HG03521 (cell line): ENCODE measurements at regions not wholly inside any gene's neighbourhood (a gene's known extent, or its start where the extent isn't known, plus 50 kb on each side); places are given as distances from the start of the nearest gene placed in this dataset.

ENCODE experiments used
- ATAC-seq: cut with Tn5 transposase; IDR thresholded peaks from one replicate; pipeline ENCODE4 v1.9.1; 2021; ENCODE audit warnings: mild to moderate bottlenecking, moderate library complexity; ENCODE audit not compliant: unreplicated experiment

DNA sequence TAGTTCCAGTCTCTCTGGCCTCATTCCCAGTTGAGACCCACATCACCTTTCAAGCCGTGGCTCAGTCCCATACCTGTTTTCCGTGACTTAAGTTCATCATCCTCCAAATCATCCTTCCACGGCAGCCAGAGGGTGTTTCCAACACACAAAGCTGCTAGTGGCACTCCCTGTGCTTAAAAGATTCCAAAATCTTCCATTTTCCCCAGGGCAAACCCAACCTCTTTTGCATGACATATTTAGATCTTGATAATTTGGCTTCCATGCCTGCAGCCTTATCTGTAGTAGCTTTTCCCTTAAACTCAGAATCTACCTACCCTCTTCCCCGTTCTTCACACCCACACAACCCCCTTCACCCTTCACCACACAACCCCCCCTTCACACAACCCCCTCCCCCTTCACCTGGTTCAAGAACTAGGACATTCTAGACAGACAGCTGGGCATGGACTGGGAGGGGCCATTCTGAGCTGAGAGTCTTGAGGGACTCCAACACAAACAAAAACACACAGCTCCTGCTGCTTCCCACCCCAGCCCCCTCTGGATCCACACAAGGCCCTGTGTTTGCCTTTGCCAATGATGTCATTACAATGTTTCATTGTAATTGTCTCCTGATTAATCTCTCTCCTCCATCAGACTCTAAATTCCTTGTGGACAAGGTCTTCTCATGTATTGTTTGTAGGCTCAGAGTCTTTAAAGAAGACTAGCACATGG lies 268.2 kb downstream of the SH3GL2 start:
- ATAC-seq: no peak

DNA sequence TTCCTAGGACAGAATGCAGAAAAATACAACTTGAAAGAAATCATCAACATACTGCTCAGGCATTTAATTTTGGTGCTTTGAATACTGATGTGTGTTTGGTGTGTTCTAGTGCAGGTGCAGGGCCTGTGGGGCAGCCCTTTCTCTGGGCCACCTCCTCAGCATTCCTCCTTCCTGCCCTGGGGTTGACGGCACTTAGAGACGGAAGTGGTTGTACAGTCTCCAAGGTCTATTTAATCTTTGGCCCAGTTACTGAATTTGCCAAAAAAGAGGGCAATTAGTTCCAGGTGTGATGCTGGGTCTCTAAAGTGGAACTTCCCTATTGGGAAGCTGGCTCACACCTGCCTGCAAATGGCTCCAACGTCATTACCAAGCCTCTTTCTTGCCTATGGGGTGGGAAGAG lies 269.0 kb downstream of the SH3GL2 start:
- ATAC-seq: no peak

DNA sequence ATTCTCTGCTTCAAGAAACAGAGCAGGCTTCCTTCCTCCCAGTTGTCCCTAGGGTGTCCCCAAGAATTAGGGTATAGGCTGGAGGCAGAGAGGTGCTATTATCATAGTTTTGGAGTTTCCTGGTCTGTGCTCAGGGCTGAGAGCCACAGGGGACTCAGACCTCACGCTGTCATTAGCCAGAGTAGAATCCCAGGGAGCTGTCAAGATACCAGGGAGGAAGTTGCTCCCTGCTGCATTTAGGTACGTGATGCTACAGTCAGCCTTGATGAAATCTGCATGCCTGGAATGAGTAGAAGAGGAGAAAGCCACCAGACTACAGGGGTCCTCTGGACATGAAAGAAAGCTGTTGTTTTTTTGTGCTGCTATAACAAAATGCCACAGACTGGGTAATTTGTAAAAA lies 273.2 kb downstream of the SH3GL2 start:
- no peak for ATAC-seq

DNA sequence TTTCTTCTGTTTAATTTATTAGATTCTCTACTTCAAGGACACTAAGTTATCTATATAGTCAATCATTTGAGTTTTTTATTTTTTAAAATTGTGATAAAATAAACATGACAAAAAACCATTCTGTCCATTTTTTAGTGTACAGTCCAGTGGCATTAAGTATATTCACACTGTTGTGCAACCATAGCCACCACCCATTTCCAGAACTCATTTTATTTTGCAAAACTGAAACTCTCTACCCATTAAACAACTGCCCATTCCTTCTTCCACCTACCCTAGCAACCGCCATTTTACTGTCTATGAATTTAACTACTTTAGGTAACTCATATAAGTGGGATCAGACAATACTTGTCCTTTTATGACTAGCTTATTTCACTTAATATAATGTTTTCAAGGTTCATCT lies 275.6 kb downstream of the SH3GL2 start:
- no peak for ATAC-seq

DNA sequence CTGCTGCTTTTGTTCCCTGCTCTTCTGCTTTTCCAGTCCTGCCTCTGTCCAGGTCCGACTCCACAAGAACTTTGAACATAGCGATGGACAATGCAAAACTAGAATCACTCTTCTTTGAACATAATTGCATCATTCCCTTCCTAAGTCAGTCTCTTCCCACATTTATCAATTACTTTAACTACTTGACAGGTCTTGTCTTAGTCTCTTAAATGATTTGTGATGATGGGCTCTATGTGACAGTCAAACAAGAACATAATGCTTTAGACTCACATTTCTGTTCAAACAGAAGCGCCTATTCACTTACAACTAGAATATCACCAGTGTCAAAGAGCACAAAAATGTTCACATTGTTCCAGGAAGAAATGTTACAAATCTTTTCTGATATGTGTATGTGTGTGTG lies 278.1 kb downstream of the SH3GL2 start:
- ATAC-seq: no peak

DNA sequence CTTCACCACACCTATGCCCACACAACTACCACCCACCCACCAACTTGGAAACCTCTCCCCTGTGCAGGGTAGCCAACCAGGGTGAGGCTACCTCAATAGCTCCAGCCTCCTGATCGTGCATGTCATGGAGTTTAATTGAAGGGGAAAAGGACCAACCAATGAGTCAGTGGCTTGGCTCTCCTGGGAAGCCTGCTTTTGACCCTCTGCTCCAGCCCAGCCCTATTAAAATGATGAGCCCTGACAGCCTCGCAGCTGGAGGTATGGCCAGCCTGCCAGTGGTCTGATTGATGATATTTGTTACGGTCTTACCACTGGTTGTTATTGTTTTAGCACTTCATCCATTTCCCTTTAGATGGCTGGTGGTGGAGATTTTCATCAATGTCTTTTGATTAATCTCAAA lies 280.4 kb downstream of the SH3GL2 start:
- ATAC-seq: no peak

DNA sequence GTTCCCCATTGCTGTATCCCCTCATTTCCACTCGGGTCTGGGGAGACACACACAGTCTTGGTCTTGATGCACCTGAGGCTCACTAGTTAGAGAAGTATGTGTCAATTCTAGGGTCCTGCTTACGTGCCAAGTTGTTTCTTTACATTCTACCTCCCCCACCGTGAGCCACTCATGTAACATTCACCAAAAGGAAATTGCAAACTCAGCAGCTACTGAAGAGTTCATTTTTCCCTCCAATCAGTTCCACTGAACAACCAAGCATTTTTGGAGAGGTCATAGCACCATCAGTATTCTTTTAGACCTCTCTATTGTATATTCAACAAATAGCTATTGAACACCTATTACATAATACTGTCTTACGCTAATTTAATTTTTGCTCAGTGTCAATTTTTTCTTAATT lies 281.1 kb downstream of the SH3GL2 start:
- no peak for ATAC-seq

DNA sequence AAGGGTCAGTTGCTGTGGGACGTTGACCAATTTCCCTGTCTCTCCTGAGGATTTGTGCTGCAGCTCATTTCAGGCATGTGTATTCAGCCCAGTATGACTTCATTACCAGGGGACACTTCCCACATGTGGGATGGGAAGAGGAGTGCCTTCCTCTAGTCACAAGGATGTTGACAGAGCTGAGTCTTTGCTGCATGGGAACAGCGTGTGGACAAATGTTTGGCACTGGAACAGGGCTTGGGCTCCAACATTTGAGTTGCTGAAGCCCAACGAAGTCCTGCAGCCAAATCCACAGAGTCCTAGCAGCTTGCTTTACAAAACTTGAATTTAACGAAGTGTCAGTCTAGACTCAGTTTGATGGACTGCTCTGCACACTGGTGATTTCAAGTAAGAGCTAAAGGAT lies 283.2 kb downstream of the SH3GL2 start:
- ATAC-seq: no peak

DNA sequence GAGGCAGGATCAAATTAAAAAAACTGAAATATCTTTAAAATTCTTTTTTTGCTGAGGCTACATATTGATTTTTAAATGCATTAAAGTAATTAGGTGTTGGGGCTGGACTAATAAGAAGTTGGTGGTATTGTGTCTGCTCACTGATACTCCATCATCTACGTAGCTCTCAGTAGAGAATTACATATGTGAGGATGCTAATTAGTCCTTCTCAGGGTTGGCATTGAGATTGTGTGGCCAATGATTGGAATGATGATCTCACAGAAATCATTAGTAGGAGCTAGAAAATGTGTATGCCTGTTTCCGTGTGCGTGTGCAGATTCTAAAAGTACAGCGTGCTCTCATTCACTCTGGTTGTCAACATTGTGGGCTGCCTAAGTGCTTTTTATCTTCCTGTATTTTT lies 283.8 kb downstream of the SH3GL2 start:
- ATAC-seq: no peak

DNA sequence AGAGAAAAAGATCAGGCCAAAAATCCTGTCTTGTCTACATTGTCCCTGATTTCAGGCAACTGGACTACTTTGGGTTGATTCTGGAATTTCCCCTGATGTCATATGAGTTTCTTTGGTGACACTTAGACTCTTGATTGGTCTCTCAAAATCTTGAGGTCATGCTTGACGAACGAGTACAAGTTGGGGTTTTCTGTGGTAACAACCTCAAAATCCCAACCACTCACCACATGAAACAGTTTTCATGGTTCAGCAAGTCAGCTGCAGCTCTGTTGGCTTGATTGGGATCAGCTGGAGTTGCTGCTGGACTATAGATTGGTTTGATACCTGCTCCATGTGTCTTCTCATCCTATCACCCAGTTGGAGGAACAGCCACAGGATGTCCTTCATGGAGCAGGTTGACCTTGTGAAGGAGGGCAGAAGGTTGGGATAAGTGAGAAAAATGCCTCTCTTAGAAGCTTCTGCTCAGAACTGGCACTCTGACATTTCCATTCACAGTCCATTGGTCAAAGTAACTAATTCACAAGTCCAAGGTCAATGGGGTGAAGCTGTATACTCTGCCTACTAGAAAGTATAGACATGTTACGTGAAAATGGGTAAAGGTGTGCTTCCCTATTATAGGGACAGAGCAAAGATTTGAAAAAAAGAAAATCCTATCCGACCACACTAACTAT lies 284.5 kb downstream of the SH3GL2 start:
- ATAC-seq: peak; percentile 83

DNA sequence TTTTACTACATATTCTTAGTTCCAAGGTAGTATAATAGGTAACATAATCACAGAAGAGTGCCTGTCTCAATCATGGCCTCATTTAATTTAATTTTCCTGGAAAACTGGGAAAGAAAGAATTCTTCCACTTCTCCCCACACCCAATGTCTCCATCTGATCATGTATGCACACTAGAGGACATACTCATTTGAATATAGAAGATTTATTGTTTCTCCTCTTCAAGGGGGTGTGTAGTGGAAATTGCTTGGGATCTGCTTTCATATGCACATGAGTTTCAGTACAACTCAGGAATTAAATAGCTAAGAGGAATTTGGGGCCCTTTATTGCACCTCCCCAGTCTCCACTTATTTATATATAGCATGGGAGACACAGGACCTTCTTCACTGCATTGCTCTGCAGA lies 285.1 kb downstream of the SH3GL2 start:
- ATAC-seq: no peak

DNA sequence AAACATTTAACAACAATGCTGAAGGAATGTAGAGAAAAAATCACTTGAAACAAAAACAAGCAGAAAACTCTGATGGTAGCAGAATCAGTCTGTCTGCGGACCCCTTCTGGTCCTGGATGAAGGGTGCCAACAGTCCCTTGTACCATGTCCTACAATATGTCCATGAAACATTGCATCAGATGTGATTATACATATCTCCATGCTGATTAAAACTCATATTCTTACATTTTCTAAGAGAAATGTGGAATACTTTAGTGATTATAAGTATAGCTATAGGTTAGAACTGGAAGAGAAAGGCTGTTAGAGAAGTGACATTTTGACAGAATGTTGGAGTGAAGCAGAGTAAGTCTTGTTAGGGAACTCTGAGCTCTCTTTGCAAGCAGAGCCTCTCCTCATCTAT lies 286.1 kb downstream of the SH3GL2 start:
- ATAC-seq: no peak

DNA sequence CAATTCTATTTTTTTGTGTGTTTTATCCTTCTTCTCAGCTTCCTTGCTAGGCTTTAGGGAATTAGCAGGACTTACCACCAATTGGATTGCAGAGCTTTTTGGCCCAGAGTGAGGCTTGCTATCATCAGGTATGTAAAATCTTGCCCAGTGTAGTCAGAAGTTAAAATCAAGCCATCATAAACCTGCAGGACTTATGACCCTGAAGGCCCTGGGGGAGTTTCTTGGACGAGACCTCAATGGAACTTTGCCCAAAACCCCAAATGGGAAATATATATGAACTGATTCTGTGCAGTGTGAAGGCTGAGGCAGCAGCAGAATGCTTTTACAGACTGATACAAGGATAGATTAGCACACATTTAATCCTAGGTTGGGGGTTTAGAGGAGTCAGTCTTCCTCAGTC lies 287.0 kb downstream of the SH3GL2 start:
- no peak for ATAC-seq

DNA sequence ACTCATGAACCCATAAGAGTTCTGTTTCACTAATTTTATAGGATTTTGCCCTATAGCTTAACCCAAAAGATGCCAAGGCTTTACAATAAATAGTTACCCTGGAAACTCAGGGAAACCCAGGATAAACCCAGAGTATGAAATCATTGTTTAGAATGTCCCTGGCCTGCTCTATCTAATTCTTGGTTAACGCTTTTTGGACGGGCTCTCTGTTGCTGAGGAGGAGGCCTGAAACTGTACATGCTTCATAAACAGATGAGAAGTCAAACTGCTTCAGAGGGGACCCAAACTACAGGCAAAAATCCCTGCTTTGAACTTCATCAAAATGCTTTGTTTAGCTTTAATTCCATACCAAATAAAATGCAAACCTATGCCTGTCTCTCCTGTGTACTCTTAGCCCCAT lies 291.9 kb downstream of the SH3GL2 start:
- ATAC-seq: no peak

DNA sequence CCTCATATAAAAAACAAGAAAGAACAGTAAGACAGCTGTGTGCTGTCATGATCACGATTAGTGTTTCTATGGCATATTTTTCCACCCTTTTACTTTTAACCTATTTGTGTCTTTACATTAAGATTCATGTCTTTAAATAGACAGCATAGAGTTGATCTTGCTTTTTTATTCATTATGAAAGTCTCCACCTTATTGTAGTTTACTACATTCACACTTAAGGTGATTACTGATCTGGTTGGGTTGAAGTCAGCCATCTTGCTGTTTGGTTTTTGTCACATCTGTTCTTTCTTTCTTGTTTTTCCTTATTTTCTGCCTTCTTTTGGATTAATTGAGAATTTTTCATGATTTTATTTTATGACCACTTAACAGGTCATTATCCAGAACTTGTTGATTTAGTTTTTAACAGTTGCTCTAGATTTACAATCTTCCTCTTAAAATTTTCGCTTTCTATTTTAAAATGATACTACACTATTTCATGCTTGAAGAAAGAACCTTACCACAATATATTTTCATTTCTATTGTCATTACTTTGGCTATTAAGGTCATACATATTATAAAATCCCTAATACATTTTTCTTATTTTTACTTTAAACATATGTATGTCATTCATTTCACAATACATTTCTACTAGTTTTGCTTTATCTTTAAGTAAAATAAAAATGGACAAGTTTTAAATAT lies 292.5 kb downstream of the SH3GL2 start:
- ATAC-seq: no peak

DNA sequence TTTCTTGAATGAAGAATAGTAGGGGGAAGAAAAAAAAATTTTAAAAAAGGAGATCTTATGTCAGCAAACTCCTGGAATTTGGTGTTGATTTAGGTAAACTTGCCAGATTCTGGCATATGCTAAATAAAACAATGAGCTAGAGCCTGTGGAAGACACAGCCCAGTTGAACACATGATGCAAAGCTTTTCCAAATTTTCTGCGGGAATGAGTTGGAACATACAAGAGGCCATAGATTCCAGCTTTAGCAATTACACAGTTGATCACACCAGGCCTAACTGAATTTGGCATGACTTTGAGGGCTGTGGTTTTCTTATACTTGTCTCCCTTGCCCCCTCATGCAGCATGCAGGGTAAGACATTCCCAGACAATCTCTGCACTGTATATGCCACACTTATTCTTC lies 297.0 kb downstream of the SH3GL2 start:
- no peak for ATAC-seq

DNA sequence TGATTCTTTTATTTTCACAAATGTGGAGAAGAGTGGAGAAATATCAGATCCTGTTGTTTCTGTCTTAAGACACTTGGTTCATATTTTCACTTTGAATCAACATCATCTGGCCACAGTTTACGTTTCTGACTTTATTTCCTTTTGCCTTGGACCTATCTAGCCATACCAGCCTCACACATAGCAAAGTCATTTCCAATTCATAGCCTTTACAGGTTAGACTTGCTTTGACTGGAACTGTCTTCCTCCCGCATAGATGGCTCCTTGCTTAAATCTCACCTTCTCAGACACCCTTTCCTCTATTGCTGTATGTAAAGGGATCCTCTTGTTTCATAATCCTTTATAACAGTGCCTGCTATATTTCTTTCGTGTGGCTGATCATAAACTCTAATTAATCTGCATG lies 297.8 kb downstream of the SH3GL2 start:
- ATAC-seq: no peak

DNA sequence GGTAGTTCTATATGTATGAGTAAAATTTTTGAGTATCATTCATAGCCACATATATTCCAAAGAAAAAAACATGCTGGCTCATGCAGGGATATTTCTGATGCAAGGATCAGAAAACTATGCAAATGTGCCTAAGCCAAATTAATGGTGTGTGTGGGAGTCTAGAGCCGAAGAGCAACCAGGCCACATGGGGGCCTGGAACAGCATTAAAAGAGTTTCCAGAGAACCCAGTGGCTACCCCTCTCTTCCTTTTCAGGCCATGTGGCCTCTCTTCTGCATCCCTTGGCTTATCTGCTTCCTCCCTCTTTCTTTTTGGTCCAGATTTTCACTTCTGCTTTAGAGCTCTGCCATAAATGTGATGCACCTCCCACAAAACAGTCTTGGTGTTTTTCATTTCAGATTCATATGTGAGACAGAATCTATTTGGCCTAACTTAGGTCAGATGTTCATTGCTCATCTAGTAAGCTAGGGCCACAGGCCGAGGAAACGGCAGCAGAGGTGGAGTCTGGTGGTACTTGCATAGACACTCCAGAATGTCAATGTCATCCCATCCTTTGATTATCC lies 300.0 kb downstream of the SH3GL2 start:
- no peak for ATAC-seq

DNA sequence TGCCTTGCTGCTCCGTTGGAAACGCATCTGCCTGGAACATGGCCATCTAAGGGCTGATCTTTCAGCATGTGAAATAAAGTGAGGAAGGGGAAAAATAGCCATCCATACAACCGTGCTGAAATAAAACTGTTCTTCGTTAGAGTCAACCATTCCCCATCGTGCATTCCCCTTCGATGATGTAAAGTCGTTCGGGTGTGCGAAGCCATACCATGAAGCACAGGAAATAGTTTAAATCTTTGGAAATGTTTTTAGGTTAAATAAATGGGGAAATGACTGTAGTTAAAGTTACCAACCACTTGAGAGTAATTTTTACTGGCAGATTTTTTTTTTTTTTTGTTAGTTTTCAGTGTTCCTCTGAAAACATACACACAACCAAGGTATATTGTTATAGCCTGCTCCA lies 302.5 kb downstream of the SH3GL2 start:
- ATAC-seq: no peak

DNA sequence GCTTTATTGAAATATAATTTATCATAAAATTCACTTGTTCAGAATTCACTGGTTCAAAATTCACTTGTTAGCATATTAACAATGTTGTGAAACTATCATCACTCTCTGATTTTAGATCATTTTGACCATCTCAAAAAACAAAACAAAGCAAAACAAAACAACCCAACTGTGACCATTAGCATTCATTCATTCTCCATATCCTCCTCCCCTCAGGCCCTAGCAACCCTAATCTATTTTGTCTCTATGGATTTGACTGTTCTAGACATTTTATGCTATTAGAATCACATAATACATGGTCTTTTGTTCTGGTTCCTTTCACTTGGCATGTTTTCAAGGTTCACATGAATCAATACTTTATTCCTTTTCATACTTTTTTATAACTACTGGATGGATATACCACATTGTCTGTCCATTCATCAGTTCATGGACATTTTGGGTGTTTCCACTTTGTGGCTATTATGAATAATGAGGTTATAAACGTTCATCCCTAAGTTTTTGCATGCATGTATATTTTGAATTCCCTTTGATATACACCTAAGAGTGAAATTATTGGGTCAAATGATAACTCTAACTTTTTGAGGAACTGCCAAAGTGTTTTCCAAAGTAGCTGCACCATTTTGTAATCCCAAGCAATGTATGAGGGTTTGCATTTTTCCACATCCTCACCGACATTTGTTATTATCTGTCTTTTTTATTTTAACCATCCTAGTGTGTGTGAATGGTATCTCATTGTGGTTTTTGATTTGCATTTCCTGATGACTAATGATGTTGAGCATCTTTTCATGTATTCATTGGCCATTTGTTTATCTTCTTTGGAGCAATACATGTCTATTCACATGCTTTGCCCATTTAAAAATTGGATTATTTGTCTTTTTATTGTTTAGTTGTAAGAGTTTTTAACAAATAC lies 304.1 kb downstream of the SH3GL2 start:
- ATAC-seq: no peak

DNA sequence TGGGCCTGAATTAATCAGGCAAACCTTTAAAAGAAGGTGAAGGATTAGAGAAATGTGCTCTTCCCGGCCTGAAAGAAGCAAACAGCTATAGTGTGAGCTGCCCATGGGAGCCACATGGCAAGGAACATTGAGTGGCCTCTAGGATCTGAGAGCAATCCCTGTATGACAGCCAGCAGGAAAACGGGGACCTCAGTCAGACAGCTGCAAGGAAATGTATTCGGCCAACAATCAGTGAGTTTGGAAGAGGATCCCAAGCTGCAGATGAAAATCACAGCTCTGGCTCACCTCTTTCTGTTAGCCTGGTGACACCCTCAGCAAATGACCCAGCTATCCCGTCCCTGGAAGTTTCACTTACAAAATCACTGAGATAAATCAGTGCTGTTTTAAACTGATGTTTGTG lies 309.2 kb downstream of the SH3GL2 start:
- ATAC-seq: no peak
